CD8-positive, alpha-beta memory T cell (primary cell): ENCODE measurements at regions not wholly inside any gene's neighbourhood (a gene's known extent, or its start where the extent isn't known, plus 50 kb on each side); places are given as distances from the start of the nearest gene placed in this dataset.

Experiments used
- CTCF ChIA-PET: fragments of 350-600 bp; sonication (Branson Sonifier 250); formaldehyde crosslinking; loops from one replicate; lab custom pipeline; 2021; ENCODE audit warnings: antibody characterized with exemption; lab: Charles Lee
- POLR2A ChIA-PET: fragments of 350-600 bp; sonication (Branson Sonifier 250); formaldehyde crosslinking; loops from one replicate; lab custom pipeline; 2021; ENCODE audit warnings: antibody characterized with exemption; lab: Charles Lee
- DNase-seq, 5 donors: peaks; one replicate each; pipeline versions ENCODE4 v3.0.0 to v3.0.0-alpha.2; 2020 to 2022; ENCODE audit warnings: mixed read lengths in 1 of 5
- H3K27ac ChIP-seq: one replicate; pipeline ENCODE4 v1.7.0; 2013; ENCODE audit warnings: low read depth, mild to moderate bottlenecking, low read length, moderate library complexity
- H3K27me3 ChIP-seq: 2 replicates; pipeline ENCODE4 v1.7.0; 2013; ENCODE audit warnings: low read length, mild to moderate bottlenecking; ENCODE audit not compliant: insufficient read depth, poor library complexity, severe bottlenecking
- H3K36me3 ChIP-seq: 2 replicates; pipeline ENCODE4 v1.7.0; 2013; ENCODE audit warnings: mild to moderate bottlenecking, low read length, moderate library complexity; ENCODE audit not compliant: insufficient read depth
- H3K4me1 ChIP-seq: 2 replicates; pipeline ENCODE4 v1.7.0; 2013; ENCODE audit warnings: mild to moderate bottlenecking, low read length, moderate library complexity; ENCODE audit not compliant: insufficient read depth
- H3K4me3 ChIP-seq: 2 replicates; pipeline ENCODE4 v1.7.0; 2013; ENCODE audit warnings: mild to moderate bottlenecking, low read length
- H3K9me3 ChIP-seq: 2 replicates; pipeline ENCODE4 v1.7.0; 2013; ENCODE audit warnings: mild to moderate bottlenecking, low read length
- H3K27ac Mint-ChIP-seq, 8 donors: one replicate each; pipeline ENCODE4 v1.8.0; 2020 to 2021; ENCODE audit warnings: mixed read lengths in 8 of 8, mild to moderate bottlenecking in 6 of 8, inconsistent platforms in 3 of 8, moderate library complexity in 3 of 8
- H3K27me3 Mint-ChIP-seq, 2 donors: one replicate each; pipeline ENCODE4 v1.8.0; 2020 to 2021; ENCODE audit warnings: mixed read lengths in 2 of 2, mild to moderate bottlenecking in 1 of 2, moderate library complexity in 1 of 2
- H3K36me3 Mint-ChIP-seq, 3 donors: one replicate each; pipeline ENCODE4 v1.8.0; 2020 to 2021; ENCODE audit warnings: mixed read lengths in 3 of 3, inconsistent platforms in 1 of 3, mild to moderate bottlenecking in 1 of 3
- H3K4me1 Mint-ChIP-seq, 3 donors: one replicate each; pipeline ENCODE4 v1.8.0; 2020 to 2021; ENCODE audit warnings: mixed read lengths in 3 of 3, inconsistent platforms in 1 of 3, mild to moderate bottlenecking in 1 of 3
- H3K4me3 Mint-ChIP-seq, 7 donors: one replicate each; pipeline ENCODE4 v1.8.0; 2020 to 2021; ENCODE audit warnings: mixed read lengths in 7 of 7, mild to moderate bottlenecking in 6 of 7, moderate library complexity in 4 of 7, inconsistent platforms in 2 of 7
- H3K9me3 Mint-ChIP-seq, 5 donors: one replicate each; pipeline ENCODE4 v1.8.0; 2020 to 2022; ENCODE audit warnings: mixed read lengths in 5 of 5, mild to moderate bottlenecking in 3 of 5, moderate library complexity in 2 of 5, inconsistent platforms in 1 of 5

DNA sequence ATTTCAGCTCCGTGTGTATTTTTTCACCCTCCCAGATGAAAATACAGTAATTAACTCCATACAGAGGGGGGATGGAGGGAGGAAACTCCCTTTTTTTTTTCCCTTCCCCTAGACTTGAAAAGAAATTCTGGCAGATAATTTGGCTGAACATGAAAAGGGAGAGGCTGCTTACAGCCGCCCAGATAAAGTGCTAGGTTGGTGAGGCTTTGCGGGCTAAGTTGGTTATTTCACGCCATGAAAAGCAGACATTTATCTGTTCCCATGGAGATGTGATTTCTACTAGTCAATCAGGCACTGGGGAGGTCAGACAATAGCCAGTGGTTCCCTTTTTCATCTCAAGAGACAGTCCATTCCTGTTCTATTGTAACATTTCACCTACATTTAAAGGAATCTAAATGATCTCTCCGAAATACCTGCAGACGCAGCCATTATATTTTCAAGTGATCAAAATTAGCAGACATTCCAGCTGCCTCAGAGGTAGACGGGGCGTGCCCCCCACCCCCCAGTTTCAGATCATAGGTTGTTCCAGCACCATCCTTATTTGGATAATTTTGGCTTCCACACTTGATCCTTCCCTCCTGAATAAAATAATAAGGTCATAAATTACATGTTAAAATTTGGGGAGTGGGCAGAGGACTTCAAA lies 143.9 kb upstream of the ZNF217 start:
- Mint-ChIP-seq H3K27ac (peak overlapping the region in 3 of 8 donors; percentile 12 to 71 (median 56)), H3K36me3 (no peaks in the 10 kb centered on the region), H3K4me1 (peaks cover 30 to 45% (median 43%) of the 10 kb centered on the region in 3 donors), H3K27me3 (no peaks in the 10 kb centered on the region), H3K4me3 (peak overlapping the region in 1 of 7 donors; percentile 45), H3K9me3 (no peaks in the 10 kb centered on the region)
- H3K4me3 ChIP-seq, result no peak overlapping the region
- ChIA-PET CTCF (interaction anchor here (1.3 kb wide), 1 partner anchor 45 kb away, joined by 3 read pairs; no protein-coding TSS in a partner anchor), POLR2A (interaction anchor here (0.8 to 1.0 kb wide), 2 partner anchors 86 to 109 kb away, joined by 3 to 8 read pairs; no protein-coding TSS in a partner anchor)
- no peaks in the 10 kb centered on the region for H3K36me3 ChIP-seq
- H3K27me3 ChIP-seq, result no peaks in the 10 kb centered on the region
- H3K9me3 ChIP-seq, result no peaks in the 10 kb centered on the region
- peaks cover 33% of the 10 kb centered on the region for H3K4me1 ChIP-seq
- no peak for DNase-seq
- no peak overlapping the region for H3K27ac ChIP-seq

DNA sequence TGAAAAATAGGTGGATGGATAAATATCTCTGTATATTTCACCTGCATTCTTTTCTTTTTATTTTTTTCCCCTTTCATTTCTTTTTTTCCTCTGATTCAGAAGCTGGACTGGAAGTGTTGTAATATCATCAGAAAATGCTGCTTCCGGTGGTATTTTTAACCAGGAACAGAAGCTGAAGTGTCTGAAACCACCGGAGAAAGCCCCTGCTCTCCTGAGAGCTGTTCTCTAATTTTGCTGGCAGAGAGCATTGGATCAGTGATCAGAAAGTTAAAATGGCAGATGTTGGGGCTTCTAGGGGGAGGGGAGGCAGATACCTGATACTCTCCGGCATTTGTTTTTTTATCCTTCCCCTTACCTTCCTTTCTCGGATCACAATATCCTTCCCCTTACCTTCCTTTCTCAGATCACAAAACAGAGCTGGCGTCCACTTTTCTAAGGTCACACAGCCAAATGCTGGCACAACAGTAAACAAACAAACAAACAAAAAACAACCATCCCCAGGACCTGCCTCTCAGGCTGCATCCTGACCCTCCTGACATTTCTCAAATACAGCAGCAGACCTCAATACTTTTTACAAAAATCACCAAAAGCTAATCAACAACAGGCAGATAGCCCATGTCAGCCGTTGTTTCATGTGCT lies 143.2 kb upstream of the ZNF217 start:
- H3K27me3 ChIP-seq, result no peaks in the 10 kb centered on the region
- no peaks in the 10 kb centered on the region for H3K9me3 ChIP-seq
- Mint-ChIP-seq H3K36me3 (no peaks in the 10 kb centered on the region), H3K4me3 (peak overlapping the region in 5 of 7 donors; percentile 1 to 45 (median 14)), H3K27me3 (no peaks in the 10 kb centered on the region), H3K4me1 (peaks cover 30 to 45% (median 43%) of the 10 kb centered on the region in 3 donors), H3K27ac (peak overlapping the region in 6 of 8 donors; percentile 7 to 80 (median 34)), H3K9me3 (no peaks in the 10 kb centered on the region)
- H3K4me1 ChIP-seq, result peaks cover 33% of the 10 kb centered on the region
- DNase-seq, result no peak
- no peaks in the 10 kb centered on the region for H3K36me3 ChIP-seq
- CTCF ChIA-PET, result interaction anchor here (0.7 to 1.4 kb wide), 3 partner anchors 44 to 203 kb away, joined by 3 to 5 read pairs (median 3); no protein-coding TSS in a partner anchor
- POLR2A ChIA-PET, result interaction anchor here (0.8 to 1.0 kb wide), 2 partner anchors 86 to 109 kb away, joined by 3 to 8 read pairs; no protein-coding TSS in a partner anchor
- no peak overlapping the region for H3K27ac ChIP-seq
- no peak overlapping the region for H3K4me3 ChIP-seq

DNA sequence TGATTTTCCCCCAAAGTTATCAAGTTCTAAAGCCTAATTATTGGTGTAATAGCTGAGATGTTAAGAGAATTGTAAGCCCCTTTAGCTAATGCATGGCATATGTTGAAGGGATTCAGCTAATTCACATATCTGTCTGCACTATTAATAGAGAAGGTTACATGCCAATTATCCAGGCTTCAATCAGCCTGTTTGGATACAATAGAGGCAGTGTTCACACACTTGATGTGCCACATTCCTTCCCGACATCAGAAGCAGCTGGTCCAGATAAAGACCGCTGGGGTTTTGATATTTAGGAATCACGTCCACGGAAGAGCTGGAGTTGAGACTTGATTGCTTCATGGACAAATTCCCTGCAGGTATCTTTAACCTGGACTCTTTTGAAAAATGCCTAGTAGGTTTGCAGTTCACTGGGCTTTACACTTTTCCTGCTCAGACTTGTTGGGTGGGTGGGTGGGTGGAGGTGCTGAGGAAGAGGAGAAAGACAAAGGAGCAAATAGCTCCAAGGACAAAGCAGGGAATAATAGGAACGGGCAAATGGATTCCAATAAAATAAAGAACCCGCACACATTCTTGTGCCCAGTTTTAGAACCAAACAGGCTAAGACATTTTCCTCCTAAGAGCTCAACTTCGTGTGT lies 142.6 kb upstream of the ZNF217 start:
- no peak for DNase-seq
- peaks cover 30 to 43% (median 41%) of the 10 kb centered on the region in 3 donors for H3K4me1 Mint-ChIP-seq
- H3K36me3 Mint-ChIP-seq, result no peaks in the 10 kb centered on the region
- H3K27me3 Mint-ChIP-seq, result no peaks in the 10 kb centered on the region
- H3K36me3 ChIP-seq, result no peaks in the 10 kb centered on the region
- CTCF ChIA-PET, result interaction anchor here (0.7 to 1.4 kb wide), 4 partner anchors 12 to 203 kb away, joined by 3 to 5 read pairs (median 3); no protein-coding TSS in a partner anchor
- peak overlapping the region in 3 of 8 donors; percentile 12 to 56 (median 17) for H3K27ac Mint-ChIP-seq
- peaks cover 32% of the 10 kb centered on the region for H3K4me1 ChIP-seq
- H3K4me3 Mint-ChIP-seq, result peak overlapping the region in 2 of 7 donors; percentile 1 to 33
- H3K4me3 ChIP-seq, result no peak overlapping the region
- POLR2A ChIA-PET, result interaction anchor here (0.8 kb wide), 1 partner anchor 110 kb away, joined by 8 read pairs; no protein-coding TSS in a partner anchor
- H3K9me3 Mint-ChIP-seq, result no peaks in the 10 kb centered on the region
- no peaks in the 10 kb centered on the region for H3K27me3 ChIP-seq
- no peaks in the 10 kb centered on the region for H3K9me3 ChIP-seq
- H3K27ac ChIP-seq, result no peak overlapping the region

DNA sequence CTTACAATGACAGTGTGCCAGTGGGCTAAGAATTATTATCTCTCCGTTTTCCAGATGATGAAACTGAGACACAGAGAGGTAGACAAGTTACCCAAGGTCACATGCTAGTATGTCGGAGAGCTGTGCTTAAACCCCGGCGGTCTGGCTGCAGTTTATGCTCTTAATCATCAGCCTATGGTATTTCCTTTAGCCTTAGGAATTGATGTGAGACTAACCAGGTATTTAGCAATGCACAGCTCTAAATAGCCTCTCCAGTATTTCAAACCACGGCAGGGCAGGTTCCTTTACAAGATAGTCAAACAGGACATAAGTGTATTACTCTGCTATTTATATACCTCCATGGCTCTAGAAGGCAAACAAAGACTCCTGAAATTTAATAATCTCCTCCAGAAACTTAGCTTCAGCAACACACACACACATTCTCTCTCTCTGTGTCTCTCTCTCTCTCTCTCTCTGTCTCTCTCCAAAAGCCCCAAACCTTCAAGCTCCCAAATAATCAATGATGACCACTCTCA lies 142.0 kb upstream of the ZNF217 start:
- no peak for DNase-seq
- Histone ChIP-seq H3K36me3 (no peaks in the 10 kb centered on the region), H3K9me3 (no peaks in the 10 kb centered on the region), H3K4me3 (no peak overlapping the region), H3K27ac (no peak overlapping the region), H3K4me1 (peaks cover 25% of the 10 kb centered on the region), H3K27me3 (no peaks in the 10 kb centered on the region)
- H3K36me3 Mint-ChIP-seq, result no peaks in the 10 kb centered on the region
- peaks cover 24 to 37% (median 35%) of the 10 kb centered on the region in 3 donors for H3K4me1 Mint-ChIP-seq
- no peaks in the 10 kb centered on the region for H3K27me3 Mint-ChIP-seq
- CTCF ChIA-PET, result interaction anchor here (0.9 to 1.4 kb wide), 3 partner anchors 13 to 181 kb away, joined by 3 to 5 read pairs (median 4); no protein-coding TSS in a partner anchor
- H3K4me3 Mint-ChIP-seq, result peak overlapping the region in 1 of 7 donors; percentile 1
- POLR2A ChIA-PET, result no interaction called here
- H3K9me3 Mint-ChIP-seq, result no peaks in the 10 kb centered on the region
- H3K27ac Mint-ChIP-seq, result peak overlapping the region in 2 of 8 donors; percentile 17 to 67

DNA sequence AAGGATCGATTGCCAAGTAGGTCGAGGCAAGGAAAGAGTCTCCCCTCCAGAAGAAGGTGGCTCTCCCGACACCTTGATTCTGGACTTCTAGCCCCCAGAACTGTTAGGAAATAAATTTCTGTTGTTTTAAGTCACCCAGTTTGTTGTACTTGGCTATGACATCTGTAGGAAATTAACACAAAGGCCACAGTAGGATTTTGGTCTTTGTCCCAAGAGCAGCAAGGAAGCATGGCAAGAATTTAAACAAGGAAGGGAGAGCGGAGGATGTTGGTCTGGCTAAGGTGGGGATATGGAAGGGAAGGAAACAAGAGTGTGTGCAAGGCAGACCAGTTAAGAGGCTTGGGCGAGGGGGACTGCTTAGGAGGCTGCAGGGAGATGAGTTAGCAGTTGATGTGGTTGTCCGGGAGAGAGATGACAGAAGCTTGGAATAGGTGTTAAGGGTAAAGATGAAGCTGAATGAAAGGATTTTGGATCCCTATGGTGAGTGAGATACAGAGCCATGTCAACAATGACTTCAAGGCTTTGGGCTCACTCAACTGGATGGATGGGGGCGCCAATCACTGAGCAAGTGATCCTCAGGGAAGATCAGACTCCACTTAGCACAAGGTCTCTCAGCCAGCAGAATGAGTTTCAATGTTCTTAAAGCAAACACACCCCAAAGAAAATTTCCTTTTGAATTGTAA lies 140.5 kb upstream of the ZNF217 start:
- Mint-ChIP-seq H3K36me3 (peaks cover 0 to 2% (median 0%) of the 10 kb centered on the region in 3 donors), H3K4me1 (peaks cover 18 to 32% (median 26%) of the 10 kb centered on the region in 3 donors), H3K4me3 (no peak overlapping the region), H3K9me3 (no peaks in the 10 kb centered on the region), H3K27ac (peak overlapping the region in 2 of 8 donors; percentile 8 to 10), H3K27me3 (no peaks in the 10 kb centered on the region)
- no peak overlapping the region for H3K4me3 ChIP-seq
- H3K27me3 ChIP-seq, result no peaks in the 10 kb centered on the region
- no peak for DNase-seq
- peaks cover 19% of the 10 kb centered on the region for H3K4me1 ChIP-seq
- no peaks in the 10 kb centered on the region for H3K9me3 ChIP-seq
- no peak overlapping the region for H3K27ac ChIP-seq
- CTCF ChIA-PET, result interaction anchor here (1.4 kb wide), 1 partner anchor 182 kb away, joined by 4 read pairs; no protein-coding TSS in a partner anchor
- POLR2A ChIA-PET, result no interaction called here
- H3K36me3 ChIP-seq, result no peaks in the 10 kb centered on the region

DNA sequence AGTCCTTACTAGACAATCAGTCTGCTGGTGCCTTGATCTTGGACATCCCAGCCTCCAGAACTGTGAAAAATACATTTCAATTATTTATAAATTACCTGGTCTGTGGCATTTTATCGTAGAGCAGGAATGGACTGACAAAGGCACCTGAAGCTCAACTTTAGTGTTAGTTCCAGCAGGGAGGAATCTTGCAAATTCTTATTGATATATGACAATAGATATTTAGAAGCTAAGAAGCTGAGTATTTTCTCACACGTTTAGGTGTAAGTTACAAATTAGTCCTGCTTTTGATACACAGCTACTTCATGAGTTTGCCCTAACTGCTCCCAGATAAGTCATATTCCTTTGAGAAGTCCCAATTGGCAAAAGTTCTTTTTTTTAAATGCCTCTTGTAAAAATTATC lies 138.0 kb upstream of the ZNF217 start:
- Mint-ChIP-seq H3K9me3 (no peaks in the 10 kb centered on the region), H3K27me3 (no peaks in the 10 kb centered on the region), H3K4me3 (no peak overlapping the region), H3K4me1 (peaks cover 15 to 25% (median 21%) of the 10 kb centered on the region in 3 donors), H3K36me3 (peaks cover 0 to 2% (median 0%) of the 10 kb centered on the region in 3 donors), H3K27ac (no peak overlapping the region)
- Histone ChIP-seq H3K27me3 (no peaks in the 10 kb centered on the region), H3K36me3 (no peaks in the 10 kb centered on the region), H3K9me3 (no peaks in the 10 kb centered on the region), H3K4me3 (no peak overlapping the region), H3K27ac (no peak overlapping the region), H3K4me1 (peaks cover 9% of the 10 kb centered on the region)
- ChIA-PET POLR2A (no interaction called here), CTCF (interaction anchor here (0.9 kb wide), 1 partner anchor 184 kb away, joined by 4 read pairs; no protein-coding TSS in a partner anchor)
- no peak for DNase-seq

DNA sequence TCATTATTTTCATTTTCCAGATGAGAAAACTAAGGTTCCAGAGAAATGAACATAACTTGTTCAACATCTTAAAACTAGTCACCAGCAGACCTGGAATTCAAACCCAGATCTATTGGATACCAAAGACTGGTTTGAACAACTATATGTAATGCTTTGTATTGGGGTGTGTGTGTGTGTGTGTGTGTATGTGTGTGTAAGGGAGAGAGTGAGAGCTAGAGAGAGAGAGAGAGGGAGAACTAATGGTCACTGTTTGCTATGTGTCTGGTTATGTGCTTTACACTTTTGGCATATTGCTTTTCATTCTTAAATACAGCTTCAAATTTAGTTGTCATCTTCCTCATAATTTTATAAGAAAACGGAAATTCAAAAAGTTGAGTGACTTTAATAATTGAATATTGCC lies 134.7 kb upstream of the ZNF217 start:
- ChIA-PET POLR2A (interaction anchor here (0.7 kb wide), 1 partner anchor 138 kb away, joined by 3 read pairs; no protein-coding TSS in a partner anchor), CTCF (no interaction called here)
- no peak overlapping the region for H3K4me3 Mint-ChIP-seq
- Histone ChIP-seq H3K9me3 (no peaks in the 10 kb centered on the region), H3K27ac (no peak overlapping the region), H3K36me3 (no peaks in the 10 kb centered on the region), H3K4me1 (no peaks in the 10 kb centered on the region), H3K4me3 (no peak overlapping the region), H3K27me3 (no peaks in the 10 kb centered on the region)
- no peaks in the 10 kb centered on the region for H3K9me3 Mint-ChIP-seq
- H3K4me1 Mint-ChIP-seq, result peaks cover 8 to 15% (median 11%) of the 10 kb centered on the region in 3 donors
- peak overlapping the region in 2 of 8 donors; percentile 57 to 72 for H3K27ac Mint-ChIP-seq
- H3K36me3 Mint-ChIP-seq, result peaks cover 0 to 2% (median 0%) of the 10 kb centered on the region in 3 donors
- DNase-seq, result no peak
- H3K27me3 Mint-ChIP-seq, result no peaks in the 10 kb centered on the region
